Immature natural killer cell (primary cell): ENCODE measurements at regions not wholly inside any gene's neighbourhood (a gene's known extent, or its start where the extent isn't known, plus 50 kb on each side); places are given as distances from the start of the nearest gene placed in this dataset.
"Not testable (repeated sequence)": the region's sequence is repeated elsewhere in the genome, so short reads cannot be mapped to it uniquely, and the experiment has no call there.

Source experiments
- DNase-seq, 3 donors: peaks; one replicate each; pipeline ENCODE4 v3.0.0; 2022; ENCODE audit warnings: mixed read lengths in 1 of 3
- H3K27ac Mint-ChIP-seq, 6 donors: one replicate each; pipeline ENCODE4 v1.8.0; 2020; ENCODE audit warnings: mixed read lengths in 6 of 6, mild to moderate bottlenecking in 5 of 6, inconsistent platforms in 4 of 6, moderate library complexity in 3 of 6
- H3K27me3 Mint-ChIP-seq, 3 donors: one replicate each; pipeline ENCODE4 v1.8.0; 2020 to 2021; ENCODE audit warnings: low read depth in 3 of 3, mild to moderate bottlenecking in 3 of 3, mixed read lengths in 3 of 3, moderate library complexity in 3 of 3, inconsistent platforms in 1 of 3
- H3K36me3 Mint-ChIP-seq, 3 donors: one replicate each; pipeline ENCODE4 v1.8.0; 2020; ENCODE audit warnings: mixed read lengths in 3 of 3, inconsistent platforms in 2 of 3, mild to moderate bottlenecking in 2 of 3
- H3K4me1 Mint-ChIP-seq, 2 donors: one replicate each; pipeline ENCODE4 v1.8.0; 2020; ENCODE audit warnings: inconsistent platforms in 2 of 2, mild to moderate bottlenecking in 2 of 2, mixed read lengths in 2 of 2, moderate library complexity in 1 of 2
- H3K4me3 Mint-ChIP-seq, 5 donors: one replicate each; pipeline ENCODE4 v1.8.0; 2020; ENCODE audit warnings: mild to moderate bottlenecking in 5 of 5, mixed read lengths in 5 of 5, inconsistent platforms in 3 of 5, moderate library complexity in 3 of 5
- H3K9me3 Mint-ChIP-seq, 6 donors: one replicate each; pipeline ENCODE4 v1.8.0; 2020; ENCODE audit warnings: mild to moderate bottlenecking in 6 of 6, mixed read lengths in 6 of 6, inconsistent platforms in 4 of 6, moderate library complexity in 3 of 6

- H3K4me3 Mint-ChIP-seq = no peak overlapping the region
- H3K9me3 Mint-ChIP-seq = peaks cover 0 to 4% (median 0%) of the 10 kb centered on the region in 6 donors
- no peaks in the 10 kb centered on the region for H3K4me1 Mint-ChIP-seq
- no peak overlapping the region for H3K27ac Mint-ChIP-seq
- H3K36me3 Mint-ChIP-seq = no peaks in the 10 kb centered on the region
- H3K27me3 Mint-ChIP-seq = peaks cover 0 to 2% (median 0%) of the 10 kb centered on the region in 3 donors
- DNase-seq = no peak
Observed at GRCh38 chr12:32989705-32990104, 93.1 kb upstream of the PKP2 start.

GRCh38 chr12:32988982-32989381 is 92.4 kb upstream of the PKP2 start:
- peaks cover 0 to 2% (median 0%) of the 10 kb centered on the region in 3 donors for H3K27me3 Mint-ChIP-seq

DNA sequence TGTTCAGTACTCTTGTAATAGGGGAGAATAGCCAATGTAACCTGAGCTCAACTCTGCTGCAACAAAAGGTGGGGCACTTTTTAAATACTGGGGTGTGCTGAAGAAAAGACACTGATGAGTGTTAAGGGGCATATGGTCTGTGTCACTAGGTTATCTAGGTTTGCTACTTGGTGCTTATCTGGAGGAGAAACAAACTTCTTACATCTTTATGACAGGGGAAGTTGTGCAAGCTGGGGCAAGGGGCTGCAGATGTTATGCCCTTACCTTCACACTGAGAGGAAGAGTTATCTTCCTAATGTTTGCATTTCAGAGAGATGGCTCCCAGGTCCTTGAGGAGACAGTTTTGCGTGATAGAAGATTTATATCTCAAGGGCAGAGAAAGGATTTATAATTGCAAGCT is 90.9 kb upstream of the PKP2 start:
- no peaks in the 10 kb centered on the region for H3K36me3 Mint-ChIP-seq
- H3K9me3 Mint-ChIP-seq = peaks cover 0 to 11% (median 0%) of the 10 kb centered on the region in 6 donors
- no peak for DNase-seq
- H3K4me1 Mint-ChIP-seq = no peaks in the 10 kb centered on the region
- no peak overlapping the region for H3K27ac Mint-ChIP-seq
- H3K4me3 Mint-ChIP-seq = no peak overlapping the region
- H3K27me3 Mint-ChIP-seq = peaks cover 0 to 3% (median 2%) of the 10 kb centered on the region in 3 donors

More at GRCh38 chr12:32988982-32989381, 92.4 kb upstream of the PKP2 start:
- H3K36me3 Mint-ChIP-seq = no peaks in the 10 kb centered on the region
- H3K9me3 Mint-ChIP-seq = peaks cover 0 to 8% (median 0%) of the 10 kb centered on the region in 6 donors
- no peak for DNase-seq
- no peaks in the 10 kb centered on the region for H3K4me1 Mint-ChIP-seq
- H3K27ac Mint-ChIP-seq = no peak overlapping the region
- no peak overlapping the region for H3K4me3 Mint-ChIP-seq

DNA sequence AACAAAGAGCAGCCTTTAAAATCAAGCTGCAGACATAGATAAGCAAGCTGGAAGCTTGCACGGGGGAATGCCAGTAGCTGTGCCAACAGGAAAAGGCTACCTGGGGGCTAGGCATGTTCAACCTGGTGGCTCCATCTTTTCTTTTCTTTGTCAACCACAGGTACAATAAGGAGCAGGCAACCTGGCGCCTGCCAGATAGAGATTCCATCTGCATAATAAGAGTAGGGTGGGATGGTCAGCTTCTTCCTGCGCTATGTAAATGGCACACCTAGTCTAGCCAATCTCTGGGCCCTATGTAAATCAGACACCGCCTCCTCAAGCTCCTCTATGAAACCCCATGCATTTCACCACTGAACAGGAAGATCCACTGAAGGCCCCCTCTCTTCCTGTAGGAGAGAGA is 87.4 kb upstream of the PKP2 start:
- Mint-ChIP-seq H3K36me3 (no peaks in the 10 kb centered on the region), H3K4me3 (no peak overlapping the region), H3K27ac (no peak overlapping the region), H3K4me1 (no peaks in the 10 kb centered on the region), H3K27me3 (peaks cover 0 to 3% (median 2%) of the 10 kb centered on the region in 3 donors), H3K9me3 (peaks cover 0 to 11% (median 0%) of the 10 kb centered on the region in 6 donors)
- no peak for DNase-seq

DNA sequence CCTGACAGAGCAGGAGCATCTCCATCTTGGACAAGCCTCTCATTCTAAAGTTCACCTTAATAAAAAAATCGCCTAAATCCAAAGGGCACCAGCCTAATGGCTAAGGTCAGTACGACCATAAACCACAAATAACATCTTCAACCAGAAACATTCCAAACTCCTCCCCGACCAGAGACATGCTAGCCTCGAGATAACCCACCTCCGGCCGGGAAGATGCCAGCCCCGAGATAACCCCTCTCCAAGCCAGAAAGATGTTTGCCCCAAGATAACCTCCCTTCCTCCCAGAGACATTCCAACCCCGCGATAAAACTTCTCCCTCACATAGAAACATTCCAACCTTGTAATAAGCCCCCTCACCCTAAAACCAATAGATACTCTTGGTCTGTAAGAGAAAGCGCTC is 86.8 kb upstream of the PKP2 start:
- DNase-seq = no peak
- no peaks in the 10 kb centered on the region for H3K36me3 Mint-ChIP-seq
- H3K9me3 Mint-ChIP-seq = peaks cover 0 to 11% (median 0%) of the 10 kb centered on the region in 6 donors
- no peaks in the 10 kb centered on the region for H3K4me1 Mint-ChIP-seq
- H3K27me3 Mint-ChIP-seq = peaks cover 0 to 3% (median 2%) of the 10 kb centered on the region in 3 donors
- H3K4me3 Mint-ChIP-seq = no peak overlapping the region
- no peak overlapping the region for H3K27ac Mint-ChIP-seq

- peaks cover 0 to 11% (median 0%) of the 10 kb centered on the region in 6 donors for H3K9me3 Mint-ChIP-seq
- H3K4me3 Mint-ChIP-seq = no peak overlapping the region
- no peak overlapping the region for H3K27ac Mint-ChIP-seq
- no peaks in the 10 kb centered on the region for H3K4me1 Mint-ChIP-seq
- no peaks in the 10 kb centered on the region for H3K36me3 Mint-ChIP-seq
- peaks cover 0 to 3% (median 2%) of the 10 kb centered on the region in 3 donors for H3K27me3 Mint-ChIP-seq
- no peak for DNase-seq
Observed at GRCh38 chr12:32981139-32981538, 84.6 kb upstream of the PKP2 start.

GRCh38 chr12:32975122-32975521 is 78.5 kb upstream of the PKP2 start:
- Mint-ChIP-seq H3K27ac (no peak overlapping the region), H3K27me3 (peaks cover 0 to 2% (median 2%) of the 10 kb centered on the region in 3 donors), H3K36me3 (no peaks in the 10 kb centered on the region), H3K9me3 (no peaks in the 10 kb centered on the region), H3K4me3 (no peak overlapping the region), H3K4me1 (no peaks in the 10 kb centered on the region)
- DNase-seq = no peak

DNA sequence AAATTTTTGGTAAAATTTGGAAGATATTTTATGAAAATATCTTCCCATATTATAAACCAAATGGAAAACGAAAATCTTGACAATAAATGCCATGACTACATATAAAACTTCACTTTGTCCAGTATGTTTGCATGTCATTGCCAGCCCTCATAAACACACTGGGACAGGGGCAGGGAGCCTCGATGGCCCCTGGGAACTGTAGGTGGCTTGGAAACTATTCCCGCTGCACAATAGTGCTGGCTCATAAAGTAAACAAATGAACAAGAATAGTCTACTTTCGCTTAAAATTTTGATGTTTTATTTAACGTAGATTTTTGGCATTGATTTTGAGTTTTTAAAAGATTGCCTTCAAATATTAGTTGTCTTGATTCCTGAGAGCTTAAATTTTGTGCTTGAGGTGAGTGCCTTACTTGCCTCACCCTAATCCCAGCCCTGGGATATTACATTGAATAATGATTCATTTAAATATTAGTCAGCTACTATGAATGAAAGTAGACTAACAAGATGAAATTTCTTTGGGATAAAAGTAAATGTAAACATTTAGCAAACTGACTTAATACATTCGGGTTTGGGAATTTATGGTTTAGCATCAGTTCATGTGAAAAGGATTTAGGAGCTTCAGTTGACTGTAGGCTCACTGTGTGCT is 74.0 kb upstream of the PKP2 start:
- H3K36me3 Mint-ChIP-seq = no peaks in the 10 kb centered on the region

DNA sequence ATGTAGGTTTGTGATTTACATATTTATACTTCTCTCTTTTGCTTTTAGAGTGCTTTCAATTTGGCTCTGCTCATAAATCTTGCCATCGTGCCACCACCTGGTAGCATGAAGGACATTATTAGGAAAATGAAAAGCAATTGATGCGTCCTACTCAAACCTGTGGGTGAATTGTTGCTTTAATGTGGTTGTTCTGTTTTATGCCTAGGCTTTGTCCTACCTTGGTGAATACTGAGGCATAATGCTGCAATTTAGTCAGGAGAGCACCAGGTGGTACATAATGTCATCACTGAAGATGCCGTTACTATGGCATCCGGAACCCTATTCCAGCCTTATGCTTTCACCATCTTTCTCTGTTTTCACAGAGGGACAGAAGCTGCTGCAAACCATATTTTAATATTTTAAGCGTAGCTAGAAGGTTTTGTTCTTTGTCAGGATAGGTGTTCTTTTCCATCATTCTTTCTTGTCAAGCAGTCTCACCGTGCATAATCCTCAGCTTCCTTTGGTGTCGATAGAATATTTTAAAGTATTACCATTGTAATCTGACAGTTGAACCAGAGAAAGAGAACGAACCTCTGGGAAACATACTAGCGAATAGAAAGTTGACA is 68.5 kb upstream of the PKP2 start:
- Mint-ChIP-seq H3K27ac (no peak overlapping the region), H3K4me3 (no peak overlapping the region), H3K9me3 (no peaks in the 10 kb centered on the region), H3K4me1 (no peaks in the 10 kb centered on the region), H3K36me3 (no peaks in the 10 kb centered on the region), H3K27me3 (no peaks in the 10 kb centered on the region)
- no peak for DNase-seq

More for the DNA sequence above, 74.0 kb upstream of the PKP2 start:
- Mint-ChIP-seq H3K27ac (no peak overlapping the region), H3K4me1 (no peaks in the 10 kb centered on the region), H3K4me3 (no peak overlapping the region), H3K27me3 (peaks cover 0 to 2% (median 2%) of the 10 kb centered on the region in 3 donors), H3K9me3 (no peaks in the 10 kb centered on the region)
- no peak for DNase-seq

- H3K4me1 Mint-ChIP-seq, H3K27me3 Mint-ChIP-seq, H3K9me3 Mint-ChIP-seq, DNase-seq, H3K27ac Mint-ChIP-seq, H3K36me3 Mint-ChIP-seq, H3K4me3 Mint-ChIP-seq: not testable (repeated sequence)
Observed at GRCh38 chr12:32956418-32956817, 59.8 kb upstream of the PKP2 start.

- Mint-ChIP-seq H3K27me3 (peaks cover 3 to 7% (median 4%) of the 10 kb centered on the region in 3 donors), H3K9me3 (peaks cover 0 to 6% (median 0%) of the 10 kb centered on the region in 6 donors), H3K27ac (no peak overlapping the region), H3K4me1 (no peaks in the 10 kb centered on the region), H3K4me3 (no peak overlapping the region), H3K36me3 (no peaks in the 10 kb centered on the region)
- DNase-seq = no peak
Observed at GRCh38 chr12:32952681-32953080, 56.1 kb upstream of the PKP2 start.

- no peak overlapping the region for H3K27ac Mint-ChIP-seq
- H3K9me3 Mint-ChIP-seq = peaks cover 0 to 4% (median 0%) of the 10 kb centered on the region in 6 donors
- no peak for DNase-seq
- no peak overlapping the region for H3K4me3 Mint-ChIP-seq
- no peaks in the 10 kb centered on the region for H3K36me3 Mint-ChIP-seq
- no peaks in the 10 kb centered on the region for H3K4me1 Mint-ChIP-seq
- peaks cover 0 to 5% (median 2%) of the 10 kb centered on the region in 3 donors for H3K27me3 Mint-ChIP-seq
Observed at GRCh38 chr12:32949815-32950214, 53.2 kb upstream of the PKP2 start.

DNA sequence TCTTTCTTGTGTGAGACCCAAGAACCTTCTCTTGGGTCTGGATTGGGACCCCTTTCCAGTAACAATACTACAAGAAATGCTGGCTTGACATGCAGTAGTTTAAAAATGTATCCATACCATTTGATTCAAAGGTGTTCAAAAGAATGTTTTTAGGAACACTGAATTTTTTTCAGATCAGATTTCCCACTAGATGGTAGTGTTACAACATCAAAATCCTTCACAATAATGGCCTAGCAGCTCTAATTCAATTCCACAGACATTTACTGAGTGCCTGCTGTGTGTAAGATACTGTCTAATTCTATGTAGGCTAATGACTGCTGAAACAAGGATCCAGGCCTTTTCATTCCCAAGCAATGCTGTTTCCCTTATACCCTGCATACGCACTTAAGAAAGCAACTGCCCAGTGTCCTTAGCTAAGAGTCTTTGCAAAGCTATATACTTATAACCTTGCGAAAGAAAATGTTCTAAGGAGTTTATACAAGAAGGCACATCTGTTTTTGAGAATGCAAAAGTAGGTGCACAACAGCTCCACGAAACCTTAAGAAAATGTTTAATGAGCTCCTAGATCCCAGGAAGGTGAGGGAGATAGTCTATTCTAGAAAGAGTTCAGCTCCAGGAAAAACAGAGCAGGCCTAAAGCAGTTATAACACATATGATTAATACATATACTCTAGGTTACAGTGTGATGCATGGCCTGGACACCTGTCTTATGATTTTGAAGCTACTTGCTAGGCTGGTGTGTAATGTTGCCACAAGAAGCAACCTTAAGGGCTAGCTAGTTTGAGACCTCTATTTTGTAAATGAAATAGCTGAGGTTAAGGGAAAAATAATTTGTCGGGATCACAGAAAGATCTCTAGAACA is 50.9 kb upstream of the PKP2 start:
- Mint-ChIP-seq H3K4me1 (no peaks in the 10 kb centered on the region), H3K4me3 (no peak overlapping the region), H3K9me3 (peaks cover 0 to 4% (median 0%) of the 10 kb centered on the region in 6 donors), H3K27me3 (peaks cover 0 to 5% (median 2%) of the 10 kb centered on the region in 3 donors), H3K27ac (no peak overlapping the region), H3K36me3 (no peaks in the 10 kb centered on the region)
- DNase-seq = no peak
